ENCODE measurements at regions not wholly inside any gene's neighbourhood (a gene's known extent, or its start where the extent isn't known, plus 50 kb on each side); places are given as distances from the start of the nearest gene placed in this dataset.

DNA sequence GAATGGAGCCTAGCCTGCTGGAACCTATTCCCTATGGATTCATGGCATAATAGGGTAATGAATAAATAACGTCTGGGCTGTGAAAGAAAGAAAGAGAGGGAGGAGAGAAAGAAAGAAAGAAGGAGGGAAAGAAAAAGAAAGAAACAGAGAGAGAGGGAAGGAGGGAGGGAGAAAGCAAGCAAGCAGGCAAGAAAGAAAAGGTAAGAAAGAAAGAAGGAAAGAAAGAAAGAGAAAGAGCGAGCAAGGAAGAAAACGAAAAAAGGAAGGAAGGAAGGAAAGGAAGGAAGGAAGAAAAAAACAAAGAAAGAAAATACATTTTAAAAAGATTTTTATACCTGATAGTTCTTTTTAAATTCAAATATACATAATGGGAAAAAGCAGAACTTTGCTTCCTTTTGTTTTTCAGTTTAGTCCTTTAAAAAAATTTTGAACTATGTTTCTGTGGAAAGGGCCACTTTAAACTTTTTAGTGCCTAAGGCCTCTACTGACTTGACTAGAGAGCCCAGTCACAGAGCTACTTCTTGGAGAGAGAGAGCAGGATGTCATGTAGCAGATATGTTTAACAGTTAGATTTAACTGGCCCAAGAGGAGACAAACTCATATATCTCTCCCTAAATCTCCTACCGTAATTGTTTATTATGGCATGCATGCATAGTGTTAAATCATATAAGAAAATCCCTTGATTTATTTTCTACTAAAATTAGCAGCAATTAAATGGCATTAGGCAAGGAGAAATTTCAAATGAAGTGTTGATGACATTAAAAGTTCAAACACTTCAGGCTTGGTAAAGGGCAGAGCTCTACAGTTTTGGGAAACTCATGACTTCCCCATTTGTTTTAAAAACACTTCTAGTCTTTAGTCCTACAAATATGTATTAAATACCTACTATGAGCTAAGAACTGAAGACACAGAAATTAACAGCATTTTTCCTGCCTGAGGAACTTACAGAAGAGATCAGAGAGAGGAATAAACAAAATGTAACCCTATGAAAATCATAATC is 305.5 kb downstream of the BCAT1 start:
- TF ChIP-seq, protein P1, sequence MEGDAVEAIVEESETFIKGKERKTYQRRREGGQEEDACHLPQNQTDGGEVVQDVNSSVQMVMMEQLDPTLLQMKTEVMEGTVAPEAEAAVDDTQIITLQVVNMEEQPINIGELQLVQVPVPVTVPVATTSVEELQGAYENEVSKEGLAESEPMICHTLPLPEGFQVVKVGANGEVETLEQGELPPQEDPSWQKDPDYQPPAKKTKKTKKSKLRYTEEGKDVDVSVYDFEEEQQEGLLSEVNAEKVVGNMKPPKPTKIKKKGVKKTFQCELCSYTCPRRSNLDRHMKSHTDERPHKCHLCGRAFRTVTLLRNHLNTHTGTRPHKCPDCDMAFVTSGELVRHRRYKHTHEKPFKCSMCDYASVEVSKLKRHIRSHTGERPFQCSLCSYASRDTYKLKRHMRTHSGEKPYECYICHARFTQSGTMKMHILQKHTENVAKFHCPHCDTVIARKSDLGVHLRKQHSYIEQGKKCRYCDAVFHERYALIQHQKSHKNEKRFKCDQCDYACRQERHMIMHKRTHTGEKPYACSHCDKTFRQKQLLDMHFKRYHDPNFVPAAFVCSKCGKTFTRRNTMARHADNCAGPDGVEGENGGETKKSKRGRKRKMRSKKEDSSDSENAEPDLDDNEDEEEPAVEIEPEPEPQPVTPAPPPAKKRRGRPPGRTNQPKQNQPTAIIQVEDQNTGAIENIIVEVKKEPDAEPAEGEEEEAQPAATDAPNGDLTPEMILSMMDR (IDR thresholded peaks at IDR 0.05; ENCODE audit: poor library complexity) = no peak
- no peak for TF ChIP-seq EZH2 (IDR thresholded peaks at IDR 0.05; ENCODE audit: borderline replicate concordance)
- TF ChIP-seq EZH2phosphoT487 (IDR thresholded peaks at IDR 0.05; ENCODE audit: low read depth, severe bottlenecking, unreplicated experiment) = no peak
